ENCODE measurements at regions not wholly inside any gene's neighbourhood (a gene's known extent, or its start where the extent isn't known, plus 50 kb on each side); places are given as distances from the start of the nearest gene placed in this dataset.

- TF ChIP-seq, protein P1, sequence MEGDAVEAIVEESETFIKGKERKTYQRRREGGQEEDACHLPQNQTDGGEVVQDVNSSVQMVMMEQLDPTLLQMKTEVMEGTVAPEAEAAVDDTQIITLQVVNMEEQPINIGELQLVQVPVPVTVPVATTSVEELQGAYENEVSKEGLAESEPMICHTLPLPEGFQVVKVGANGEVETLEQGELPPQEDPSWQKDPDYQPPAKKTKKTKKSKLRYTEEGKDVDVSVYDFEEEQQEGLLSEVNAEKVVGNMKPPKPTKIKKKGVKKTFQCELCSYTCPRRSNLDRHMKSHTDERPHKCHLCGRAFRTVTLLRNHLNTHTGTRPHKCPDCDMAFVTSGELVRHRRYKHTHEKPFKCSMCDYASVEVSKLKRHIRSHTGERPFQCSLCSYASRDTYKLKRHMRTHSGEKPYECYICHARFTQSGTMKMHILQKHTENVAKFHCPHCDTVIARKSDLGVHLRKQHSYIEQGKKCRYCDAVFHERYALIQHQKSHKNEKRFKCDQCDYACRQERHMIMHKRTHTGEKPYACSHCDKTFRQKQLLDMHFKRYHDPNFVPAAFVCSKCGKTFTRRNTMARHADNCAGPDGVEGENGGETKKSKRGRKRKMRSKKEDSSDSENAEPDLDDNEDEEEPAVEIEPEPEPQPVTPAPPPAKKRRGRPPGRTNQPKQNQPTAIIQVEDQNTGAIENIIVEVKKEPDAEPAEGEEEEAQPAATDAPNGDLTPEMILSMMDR (IDR thresholded peaks at IDR 0.05; ENCODE audit: insufficient read depth, low read depth, low read length, missing control alignments), result no peak
- H3K4me3 ChIP-seq (ENCODE audit: low read depth, low read length), result no peak overlapping the region
- DNase-seq (ENCODE audit: low read depth), result no peak
These were observed 323.9 kb downstream of the GADD45G start for GRCh38 chr9:89928521-89929275.

GRCh38 chr9:89929315-89929672 is 324.5 kb downstream of the GADD45G start:
- DNase-seq (ENCODE audit: low read depth), result no peak
- TF ChIP-seq, protein P1 (IDR thresholded peaks at IDR 0.05; ENCODE audit: insufficient read depth, low read depth, low read length, missing control alignments), result no peak
- H3K4me3 ChIP-seq (ENCODE audit: low read depth, low read length), result no peak overlapping the region

GRCh38 chr9:89929673-89930480 is 325.1 kb downstream of the GADD45G start:
- DNase-seq (ENCODE audit: low read depth), result no peak
- TF ChIP-seq, protein P1 (IDR thresholded peaks at IDR 0.05; ENCODE audit: insufficient read depth, low read depth, low read length, missing control alignments), result no peak
- H3K4me3 ChIP-seq (ENCODE audit: low read depth, low read length), result no peak overlapping the region

DNA sequence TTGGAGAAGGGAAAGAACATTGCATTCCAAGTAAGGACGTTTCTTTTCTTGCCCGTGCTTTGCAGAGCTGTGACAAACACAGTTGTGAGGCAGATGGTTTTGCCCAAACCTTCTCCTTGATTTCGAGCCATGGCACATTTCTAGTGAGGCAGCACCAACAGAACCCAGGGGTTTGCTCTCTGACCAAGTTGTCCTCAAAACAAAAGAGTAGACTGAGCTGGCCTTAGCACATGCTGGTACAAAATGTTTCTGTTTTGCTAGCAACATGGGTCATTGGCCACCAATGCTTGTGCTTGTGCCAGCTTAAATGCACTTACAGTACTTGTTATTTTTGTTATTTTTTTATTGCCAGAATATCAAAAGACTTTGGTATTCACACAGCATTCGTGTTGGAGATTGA is 328.8 kb downstream of the GADD45G start:
- no peak overlapping the region for H3K4me3 ChIP-seq (ENCODE audit: low read depth, low read length)
- DNase-seq (ENCODE audit: low read depth), result no peak
- TF ChIP-seq, protein P1 (IDR thresholded peaks at IDR 0.05; ENCODE audit: insufficient read depth, low read depth, low read length, missing control alignments), result no peak

DNA sequence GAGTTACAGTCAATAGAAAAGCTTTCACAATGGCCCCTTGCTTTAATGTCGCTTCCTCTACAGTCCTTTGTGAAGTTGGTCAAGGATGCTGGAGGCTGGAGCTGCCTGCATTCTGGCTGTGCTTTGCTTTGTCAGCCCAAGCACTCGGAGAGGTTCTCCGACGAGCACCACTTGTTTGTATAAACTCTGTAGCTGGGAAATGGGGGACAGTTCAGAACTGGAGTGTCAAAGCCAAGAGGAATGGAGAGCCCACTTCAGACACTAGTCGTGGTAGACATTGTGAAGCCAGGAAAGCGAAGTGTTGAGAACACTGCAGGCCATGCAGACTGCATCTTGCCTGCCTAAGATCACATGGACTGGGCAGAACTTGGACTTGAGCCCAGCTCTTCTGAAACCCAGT is 330.3 kb downstream of the GADD45G start:
- TF ChIP-seq, protein P1 (IDR thresholded peaks at IDR 0.05; ENCODE audit: insufficient read depth, low read depth, low read length, missing control alignments), result no peak
- H3K4me3 ChIP-seq (ENCODE audit: low read depth, low read length), result no peak overlapping the region
- no peak for DNase-seq (ENCODE audit: low read depth)

GRCh38 chr9:89935801-89936200 is 331.0 kb downstream of the GADD45G start:
- TF ChIP-seq, protein P1 (IDR thresholded peaks at IDR 0.05; ENCODE audit: insufficient read depth, low read depth, low read length, missing control alignments), result no peak
- H3K4me3 ChIP-seq (ENCODE audit: low read depth, low read length), result no peak overlapping the region
- DNase-seq (ENCODE audit: low read depth), result no peak

Data from GM12865 (cell line).